NB4 (cell line): ENCODE measurements at regions not wholly inside any gene's neighbourhood (a gene's known extent, or its start where the extent isn't known, plus 50 kb on each side); places are given as distances from the start of the nearest gene placed in this dataset.

Experiments used
- MYC ChIP-seq: IDR thresholded peaks from 2 replicates; pipeline ENCODE4 v1.6.1; 2011; ENCODE audit warnings: low read depth, low read length
- POLR2A ChIP-seq: IDR thresholded peaks from 2 replicates; pipeline ENCODE4 v1.6.1; 2011; ENCODE audit warnings: mild to moderate bottlenecking; ENCODE audit not compliant: insufficient read length; ENCODE audit errors: extremely low read depth

DNA sequence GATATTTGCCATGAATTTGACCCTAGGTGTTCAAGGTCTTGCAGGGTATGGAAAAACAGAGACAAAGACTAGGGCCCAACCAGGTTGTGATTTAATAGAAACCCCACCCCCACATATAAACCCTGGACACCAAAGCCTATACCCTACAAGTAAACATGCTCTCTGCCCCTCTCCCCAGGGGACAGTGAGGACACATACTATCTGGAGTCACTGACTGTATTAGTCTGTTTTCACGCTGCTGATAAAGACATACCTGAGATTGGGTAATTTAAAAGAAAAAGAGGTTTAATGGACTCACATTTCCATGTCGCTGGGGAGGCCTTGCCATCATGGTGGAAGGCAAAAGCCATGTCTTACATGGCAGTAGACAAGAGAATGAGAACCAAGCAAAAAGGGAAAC, 88.3 kb downstream of the RAP2A start:
- no peak for TF ChIP-seq POLR2A
- TF ChIP-seq MYC = no peak
